Vagina (tissue), 2 donors: ENCODE measurements at regions not wholly inside any gene's neighbourhood (a gene's known extent, or its start where the extent isn't known, plus 50 kb on each side); places are given as distances from the start of the nearest gene placed in this dataset.
"Not testable (repeated sequence)": the region's sequence is repeated elsewhere in the genome, so short reads cannot be mapped to it uniquely, and the experiment has no call there.

ENCODE experiments used
- DNase-seq, 2 donors: peaks; one replicate each; pipeline ENCODE4 v3.0.0-alpha.2; 2017; ENCODE audit errors: extremely low spot score in 2 of 2
- H3K27ac ChIP-seq: fragments of 200-600 bp; sonication (generic); one replicate; pipeline ENCODE4 v1.5.1; 2019
- H3K27me3 ChIP-seq: fragments of 200-600 bp; sonication (generic); one replicate; pipeline ENCODE4 v1.5.1; 2019
- H3K36me3 ChIP-seq, 2 donors: fragments of 200-600 bp; sonication (generic); one replicate each; pipeline ENCODE4 v1.5.1; 2017 to 2019
- H3K4me1 ChIP-seq: fragments of 200-600 bp; sonication (generic); one replicate; pipeline ENCODE4 v1.5.1; 2019
- H3K4me3 ChIP-seq, 2 donors: fragments of 200-600 bp; sonication (generic); 1 replicate in 1 of 2; 2 replicates in 1 of 2; pipeline ENCODE4 v1.5.1; 2016 to 2019
- H3K9me3 ChIP-seq: fragments of 200-600 bp; sonication (generic); one replicate; pipeline ENCODE4 v1.5.1; 2019
- POLR2A ChIP-seq, 2 donors: fragments of 450-650 bp; IDR thresholded peaks; one replicate each; pipeline ENCODE4 v1.6.1; 2017; ENCODE audit warnings: antibody characterized with exemption in 2 of 2, mild to moderate bottlenecking in 2 of 2, moderate library complexity in 2 of 2
- POLR2AphosphoS5 ChIP-seq, 2 donors: sonication (generic); formaldehyde crosslinking; IDR thresholded peaks; one replicate each; pipeline ENCODE4 v1.9.0; 2017; ENCODE audit warnings: antibody characterized with exemption in 2 of 2, mild to moderate bottlenecking in 2 of 2, low read depth in 1 of 2; ENCODE audit not compliant: insufficient read depth in 1 of 2
- intact Hi-C: fragments of 100-400 bp; cut with DNase I; formaldehyde crosslinking; loops from one replicate; pipeline ENCODE4 v1.15.1; 2023
- TF ChIP-seq, protein P1 (sequence below), 3 experiments: fragments of 450-650 bp in 2 of 3; fragments of 200-600 bp in 1 of 3; sonication (generic) in 1 of 3; IDR thresholded peaks; one replicate each; pipeline ENCODE4 v1.5.1; 2017 to 2019; ENCODE audit warnings: antibody characterized with exemption in 3 of 3, mild to moderate bottlenecking in 2 of 3, moderate library complexity in 2 of 3

DNA sequence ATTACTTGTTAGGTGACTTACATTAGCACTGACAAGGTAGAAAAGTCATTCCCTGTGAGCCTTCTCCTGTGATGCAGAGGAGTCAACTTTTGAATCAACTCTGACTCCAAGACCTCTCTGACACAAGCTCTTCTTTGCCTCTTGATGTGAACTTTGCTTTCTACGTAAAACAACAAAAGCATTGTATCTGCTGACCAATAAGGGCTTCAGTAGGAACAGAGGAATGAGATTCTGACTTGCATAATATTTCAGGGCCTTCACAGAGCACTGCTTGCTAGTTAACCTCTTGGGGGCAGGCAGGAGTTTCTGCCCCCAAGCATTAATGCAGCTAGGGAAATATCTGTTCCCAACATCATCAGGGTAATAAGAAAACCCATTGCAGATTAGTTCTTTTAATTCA, 791.5 kb downstream of the BCL11A start:
- intact Hi-C loops, result no loop called here
- Histone ChIP-seq H3K27me3 (no peaks in the 10 kb centered on the region), H3K4me3 (no peak overlapping the region), H3K36me3 (no peaks in the 10 kb centered on the region), H3K9me3 (no peaks in the 10 kb centered on the region), H3K27ac (no peak overlapping the region), H3K4me1 (no peaks in the 10 kb centered on the region)
- no peak for DNase-seq
- TF ChIP-seq POLR2AphosphoS5 (IDR thresholded peaks at IDR 0.05; ENCODE audit: insufficient read depth in 1 of 2, low read depth in 1 of 2) (no peak), POLR2A (IDR thresholded peaks at IDR 0.05) (no peak)
- TF ChIP-seq, protein P1, sequence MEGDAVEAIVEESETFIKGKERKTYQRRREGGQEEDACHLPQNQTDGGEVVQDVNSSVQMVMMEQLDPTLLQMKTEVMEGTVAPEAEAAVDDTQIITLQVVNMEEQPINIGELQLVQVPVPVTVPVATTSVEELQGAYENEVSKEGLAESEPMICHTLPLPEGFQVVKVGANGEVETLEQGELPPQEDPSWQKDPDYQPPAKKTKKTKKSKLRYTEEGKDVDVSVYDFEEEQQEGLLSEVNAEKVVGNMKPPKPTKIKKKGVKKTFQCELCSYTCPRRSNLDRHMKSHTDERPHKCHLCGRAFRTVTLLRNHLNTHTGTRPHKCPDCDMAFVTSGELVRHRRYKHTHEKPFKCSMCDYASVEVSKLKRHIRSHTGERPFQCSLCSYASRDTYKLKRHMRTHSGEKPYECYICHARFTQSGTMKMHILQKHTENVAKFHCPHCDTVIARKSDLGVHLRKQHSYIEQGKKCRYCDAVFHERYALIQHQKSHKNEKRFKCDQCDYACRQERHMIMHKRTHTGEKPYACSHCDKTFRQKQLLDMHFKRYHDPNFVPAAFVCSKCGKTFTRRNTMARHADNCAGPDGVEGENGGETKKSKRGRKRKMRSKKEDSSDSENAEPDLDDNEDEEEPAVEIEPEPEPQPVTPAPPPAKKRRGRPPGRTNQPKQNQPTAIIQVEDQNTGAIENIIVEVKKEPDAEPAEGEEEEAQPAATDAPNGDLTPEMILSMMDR (IDR thresholded peaks at IDR 0.05), result no peak

DNA sequence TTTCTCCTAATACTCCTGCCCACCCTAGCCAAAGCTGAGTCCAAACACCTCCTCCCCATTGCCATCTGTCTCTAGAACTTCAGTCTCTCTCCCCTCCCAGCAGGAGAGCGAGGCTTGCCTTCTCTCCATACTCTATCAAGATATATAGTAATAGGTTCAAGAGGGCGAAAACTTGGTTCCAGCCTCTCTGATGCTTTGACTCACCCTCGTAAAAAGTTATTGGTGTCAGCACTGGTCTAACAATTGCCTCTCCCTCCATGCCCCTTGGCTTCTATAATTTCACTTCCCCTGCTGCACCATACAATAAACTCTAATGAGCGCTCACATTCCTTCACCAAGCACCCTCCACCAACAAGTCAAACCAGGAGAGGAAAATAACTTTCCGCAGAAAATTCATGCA, 797.3 kb downstream of the BCL11A start:
- H3K36me3 ChIP-seq, result no peaks in the 10 kb centered on the region
- no peak overlapping the region for H3K4me3 ChIP-seq
- no peaks in the 10 kb centered on the region for H3K27me3 ChIP-seq
- H3K4me1 ChIP-seq, result no peaks in the 10 kb centered on the region
- no peaks in the 10 kb centered on the region for H3K9me3 ChIP-seq
- no peak for DNase-seq
- TF ChIP-seq POLR2A (IDR thresholded peaks at IDR 0.05) (no peak), POLR2AphosphoS5 (IDR thresholded peaks at IDR 0.05; ENCODE audit: insufficient read depth in 1 of 2, low read depth in 1 of 2) (no peak)
- TF ChIP-seq, protein P1 (IDR thresholded peaks at IDR 0.05), result no peak
- H3K27ac ChIP-seq, result no peak overlapping the region
- intact Hi-C loops, result no loop called here

DNA sequence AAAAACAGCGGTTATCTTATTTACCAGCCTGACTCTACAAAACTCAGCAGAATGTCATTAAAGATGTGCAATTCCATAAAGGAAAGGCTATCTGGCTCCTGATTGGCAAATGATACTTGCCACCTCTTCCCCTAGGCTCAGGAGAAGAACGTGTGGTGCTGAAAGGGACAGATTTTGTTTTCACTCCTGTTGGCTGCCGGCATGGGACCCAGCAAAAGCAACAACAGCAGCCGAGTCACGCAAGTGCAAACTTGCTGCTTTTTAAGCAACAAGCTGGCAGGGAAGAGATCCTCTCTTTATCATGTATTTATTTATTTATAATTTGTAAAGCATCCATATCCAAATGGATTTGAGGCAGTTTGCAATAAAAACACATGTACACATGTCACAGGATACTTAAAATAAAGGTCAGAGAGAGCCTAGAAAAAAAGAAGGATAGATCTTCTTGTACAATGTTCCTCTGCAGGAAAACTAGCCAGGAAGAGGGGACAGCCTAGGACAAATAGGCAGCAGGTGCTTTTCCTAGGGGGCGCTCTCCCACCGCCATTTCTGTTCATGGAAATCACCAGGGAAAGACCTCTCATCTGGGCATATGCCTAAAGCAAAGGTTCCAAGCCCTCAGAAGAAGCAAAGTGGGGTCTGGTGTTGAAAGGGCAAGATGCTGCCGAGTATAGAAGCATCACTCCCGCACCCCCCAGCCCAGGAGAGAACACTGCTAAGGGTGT, 799.3 kb downstream of the BCL11A start:
- intact Hi-C loops, result no loop called here
- Histone ChIP-seq H3K36me3 (no peaks in the 10 kb centered on the region), H3K27me3 (no peaks in the 10 kb centered on the region), H3K4me3 (no peak overlapping the region), H3K9me3 (no peaks in the 10 kb centered on the region), H3K4me1 (no peaks in the 10 kb centered on the region), H3K27ac (no peak overlapping the region)
- no peak for DNase-seq
- no peak for TF ChIP-seq POLR2A (IDR thresholded peaks at IDR 0.05)
- TF ChIP-seq POLR2AphosphoS5 (IDR thresholded peaks at IDR 0.05; ENCODE audit: insufficient read depth in 1 of 2, low read depth in 1 of 2), result no peak
- TF ChIP-seq, protein P1 (IDR thresholded peaks at IDR 0.05), result no peak

DNA sequence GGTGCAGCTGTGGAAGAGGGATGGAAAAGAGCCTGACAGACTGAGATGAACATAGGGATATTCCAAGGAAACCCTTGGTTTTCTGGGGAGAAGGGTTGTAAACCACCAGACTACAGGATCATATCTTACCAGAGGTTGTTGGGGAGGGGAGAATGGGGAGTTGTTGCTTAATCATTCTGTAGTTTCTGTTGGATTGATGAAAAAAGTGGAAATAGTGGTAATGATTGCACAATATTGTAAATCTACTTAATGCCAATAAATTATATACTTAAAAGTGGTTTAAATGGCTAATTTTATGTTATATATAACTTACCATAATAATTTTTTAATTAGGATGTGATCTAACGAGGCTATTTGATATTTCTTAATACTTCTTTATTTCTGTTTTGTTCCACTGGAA, 800.9 kb downstream of the BCL11A start:
- intact Hi-C loops, result no loop called here
- Histone ChIP-seq H3K27me3 (no peaks in the 10 kb centered on the region), H3K36me3 (no peaks in the 10 kb centered on the region), H3K27ac (no peak overlapping the region), H3K4me1 (no peaks in the 10 kb centered on the region), H3K4me3 (no peak overlapping the region), H3K9me3 (no peaks in the 10 kb centered on the region)
- DNase-seq, result no peak
- TF ChIP-seq, protein P1 (IDR thresholded peaks at IDR 0.05), result no peak
- TF ChIP-seq POLR2A (IDR thresholded peaks at IDR 0.05) (no peak), POLR2AphosphoS5 (IDR thresholded peaks at IDR 0.05; ENCODE audit: insufficient read depth in 1 of 2, low read depth in 1 of 2) (no peak)

DNA sequence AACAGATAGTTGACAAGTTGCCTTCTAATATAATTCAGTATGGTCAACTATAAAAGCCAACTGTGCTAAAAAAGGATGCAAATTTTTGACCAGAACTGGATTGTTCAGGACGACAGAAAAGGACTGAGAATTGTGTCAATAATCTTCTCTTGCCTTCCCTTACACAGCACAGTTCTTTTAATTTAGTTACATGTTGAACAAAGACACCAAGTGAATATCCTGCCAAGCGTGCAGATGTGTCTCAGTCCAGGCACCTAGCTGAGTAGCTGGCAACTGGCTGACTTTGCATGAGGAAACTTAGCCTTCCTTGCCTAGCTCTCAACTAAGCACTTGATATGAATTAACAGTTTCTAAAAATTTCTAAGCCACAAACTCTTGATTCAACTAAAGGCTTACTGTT, 801.4 kb downstream of the BCL11A start:
- TF ChIP-seq, protein P1 (IDR thresholded peaks at IDR 0.05), result no peak
- no peak for TF ChIP-seq POLR2A (IDR thresholded peaks at IDR 0.05)
- no peak for TF ChIP-seq POLR2AphosphoS5 (IDR thresholded peaks at IDR 0.05; ENCODE audit: insufficient read depth in 1 of 2, low read depth in 1 of 2)
- DNase-seq, result no peak
- no peaks in the 10 kb centered on the region for H3K9me3 ChIP-seq
- no peak overlapping the region for H3K27ac ChIP-seq
- H3K4me1 ChIP-seq, result no peaks in the 10 kb centered on the region
- H3K36me3 ChIP-seq, result no peaks in the 10 kb centered on the region
- H3K27me3 ChIP-seq, result no peaks in the 10 kb centered on the region
- no peak overlapping the region for H3K4me3 ChIP-seq
- intact Hi-C loops, result no loop called here

DNA sequence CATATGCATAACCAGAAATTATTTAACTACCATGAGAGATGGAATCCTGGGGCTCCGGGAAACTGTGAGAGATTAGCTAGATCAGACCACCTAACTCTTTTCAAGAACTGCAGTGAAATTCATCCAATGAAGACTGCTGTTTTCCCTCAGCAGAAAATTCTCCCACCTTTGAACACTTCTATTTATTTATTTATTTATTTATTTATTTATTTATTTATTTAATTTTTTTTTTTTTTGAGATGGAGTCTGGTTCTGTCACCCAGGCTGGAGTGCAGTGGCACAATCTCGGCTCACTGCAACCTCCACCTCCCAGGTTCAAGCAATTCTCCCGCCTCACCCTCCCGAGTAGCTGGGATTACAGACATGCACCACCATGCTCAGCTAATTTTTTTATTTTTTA, 802.2 kb downstream of the BCL11A start:
- H3K36me3 ChIP-seq, intact Hi-C loops, H3K9me3 ChIP-seq, DNase-seq, H3K27me3 ChIP-seq, H3K27ac ChIP-seq, H3K4me1 ChIP-seq, H3K4me3 ChIP-seq: not testable (repeated sequence)
